ENCODE measurements at regions not wholly inside any gene's neighbourhood (a gene's known extent, or its start where the extent isn't known, plus 50 kb on each side); places are given as distances from the start of the nearest gene placed in this dataset.

- TF ChIP-seq CTCF (IDR thresholded peaks at IDR 0.05; ENCODE audit: insufficient read depth, low read length, poor library complexity, severe bottlenecking), result no peak
- TF ChIP-seq EZH2phosphoT487 (conservative IDR thresholded peaks at IDR 0.05; ENCODE audit: low read length), result no peak
Measured at GRCh38 chrX:40310447-40310846, 212.7 kb upstream of the BCOR start.

Measured in SU-DHL-6 (cell line).